AG09319 (cell line): ENCODE measurements at regions not wholly inside any gene's neighbourhood (a gene's known extent, or its start where the extent isn't known, plus 50 kb on each side); places are given as distances from the start of the nearest gene placed in this dataset.
"Not testable (repeated sequence)": the region's sequence is repeated elsewhere in the genome, so short reads cannot be mapped to it uniquely, and the experiment has no call there.

Source experiments
- DNase-seq: peaks from one replicate; pipeline ENCODE4 v3.0.0-alpha.2; 2010; ENCODE audit warnings: low read depth; ENCODE audit errors: extremely low read depth
- CTCF ChIP-seq: IDR thresholded peaks from 2 replicates; pipeline ENCODE4 v1.5.1; 2011; ENCODE audit warnings: low read depth, mild to moderate bottlenecking, inconsistent platforms, low read length, moderate library complexity

- DNase-seq, result no peak
- TF ChIP-seq CTCF, result no peak
These were observed 607.8 kb downstream of the PSAT1 start for GRCh38 chr9:78904686-78905085.

GRCh38 chr9:78905387-78905786 lies 608.5 kb downstream of the PSAT1 start:
- TF ChIP-seq CTCF, result no peak
- DNase-seq, result no peak

GRCh38 chr9:78905986-78906755 lies 609.2 kb downstream of the PSAT1 start:
- DNase-seq, result no peak
- TF ChIP-seq CTCF, result no peak

GRCh38 chr9:78909566-78909965 lies 612.6 kb downstream of the PSAT1 start:
- no peak for TF ChIP-seq CTCF
- DNase-seq, result no peak

- not testable (repeated sequence) for DNase-seq
These were observed 620.0 kb downstream of the PSAT1 start for GRCh38 chr9:78916884-78917283.

GRCh38 chr9:78918976-78919375 lies 622.1 kb downstream of the PSAT1 start:
- no peak for TF ChIP-seq CTCF
- DNase-seq, result peak; percentile 14

- no peak for DNase-seq
- TF ChIP-seq CTCF, result no peak
These were observed 622.8 kb downstream of the PSAT1 start for GRCh38 chr9:78919701-78920100.

GRCh38 chr9:78921341-78921740 lies 624.4 kb downstream of the PSAT1 start:
- no peak for DNase-seq

More at GRCh38 chr9:78921341-78921740, 624.4 kb downstream of the PSAT1 start:
- TF ChIP-seq CTCF, result no peak
